ENCODE measurements at regions not wholly inside any gene's neighbourhood (a gene's known extent, or its start where the extent isn't known, plus 50 kb on each side); places are given as distances from the start of the nearest gene placed in this dataset.

DNA sequence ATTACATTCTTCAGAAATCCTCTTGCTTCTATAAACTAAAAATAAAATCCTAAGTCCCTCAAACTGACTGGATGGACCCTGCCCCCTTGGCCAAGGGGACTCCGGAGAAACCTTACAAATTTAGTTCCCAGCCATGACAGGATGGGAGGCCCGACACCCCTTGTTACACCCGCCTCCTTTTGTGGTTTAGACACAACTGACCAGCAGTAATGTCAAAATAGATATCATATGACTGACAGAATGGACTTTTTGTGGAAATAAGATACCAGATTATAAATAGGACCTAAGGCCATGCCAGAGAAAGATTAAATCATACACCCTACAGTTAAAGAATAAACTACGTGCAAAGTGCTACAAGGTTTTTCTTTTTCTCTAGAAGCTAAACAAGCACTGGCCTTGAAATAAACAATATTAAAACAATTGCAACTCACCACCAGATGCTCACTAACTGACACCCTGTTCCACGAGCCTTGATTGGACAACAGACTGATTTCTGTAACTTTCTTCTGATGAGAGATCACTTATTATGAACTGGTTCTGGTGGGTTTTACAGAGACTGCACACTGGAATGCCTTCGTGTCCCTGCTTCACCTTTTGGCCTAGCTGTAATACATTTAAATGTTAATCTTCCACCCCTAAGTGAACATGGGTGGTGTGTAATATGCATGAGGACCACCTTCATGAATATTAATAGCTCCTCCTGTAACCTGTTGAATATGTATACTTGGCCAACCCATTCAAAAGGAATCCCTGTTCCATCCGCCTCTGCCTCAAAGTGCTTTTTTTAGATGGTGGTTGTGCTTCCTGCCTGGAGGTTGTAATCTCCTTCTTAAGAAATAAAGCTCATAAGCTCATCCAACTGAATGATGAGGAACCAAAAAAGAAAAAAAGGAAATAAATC is 99.6 kb downstream of the ODF2L start:
- Mint-ChIP-seq H3K9me3 (peaks cover 15% of the 10 kb centered on the region), H3K4me3 (no peak overlapping the region), H3K27me3 (ENCODE audit: low read depth, poor library complexity) (peaks cover 8% of the 10 kb centered on the region), H3K4me1 (no peaks in the 10 kb centered on the region), H3K36me3 (ENCODE audit: low read depth) (no peaks in the 10 kb centered on the region), H3K27ac (no peak overlapping the region)
- TF ChIP-seq, protein P1, sequence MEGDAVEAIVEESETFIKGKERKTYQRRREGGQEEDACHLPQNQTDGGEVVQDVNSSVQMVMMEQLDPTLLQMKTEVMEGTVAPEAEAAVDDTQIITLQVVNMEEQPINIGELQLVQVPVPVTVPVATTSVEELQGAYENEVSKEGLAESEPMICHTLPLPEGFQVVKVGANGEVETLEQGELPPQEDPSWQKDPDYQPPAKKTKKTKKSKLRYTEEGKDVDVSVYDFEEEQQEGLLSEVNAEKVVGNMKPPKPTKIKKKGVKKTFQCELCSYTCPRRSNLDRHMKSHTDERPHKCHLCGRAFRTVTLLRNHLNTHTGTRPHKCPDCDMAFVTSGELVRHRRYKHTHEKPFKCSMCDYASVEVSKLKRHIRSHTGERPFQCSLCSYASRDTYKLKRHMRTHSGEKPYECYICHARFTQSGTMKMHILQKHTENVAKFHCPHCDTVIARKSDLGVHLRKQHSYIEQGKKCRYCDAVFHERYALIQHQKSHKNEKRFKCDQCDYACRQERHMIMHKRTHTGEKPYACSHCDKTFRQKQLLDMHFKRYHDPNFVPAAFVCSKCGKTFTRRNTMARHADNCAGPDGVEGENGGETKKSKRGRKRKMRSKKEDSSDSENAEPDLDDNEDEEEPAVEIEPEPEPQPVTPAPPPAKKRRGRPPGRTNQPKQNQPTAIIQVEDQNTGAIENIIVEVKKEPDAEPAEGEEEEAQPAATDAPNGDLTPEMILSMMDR (IDR thresholded peaks at IDR 0.05), result no peak
- no peak for DNase-seq

- TF ChIP-seq, protein P1 (IDR thresholded peaks at IDR 0.05), result no peak
- no peaks in the 10 kb centered on the region for H3K4me1 Mint-ChIP-seq
- no peak overlapping the region for H3K27ac Mint-ChIP-seq
- H3K36me3 Mint-ChIP-seq (ENCODE audit: low read depth), result no peaks in the 10 kb centered on the region
- DNase-seq, result no peak
- H3K4me3 Mint-ChIP-seq, result no peak overlapping the region
- H3K9me3 Mint-ChIP-seq, result peaks cover 11% of the 10 kb centered on the region
- no peaks in the 10 kb centered on the region for H3K27me3 Mint-ChIP-seq (ENCODE audit: low read depth, poor library complexity)
Measured at GRCh38 chr1:86289746-86290145, 106.4 kb downstream of the ODF2L start.

- no peak overlapping the region for H3K4me3 Mint-ChIP-seq
- DNase-seq, result no peak
- H3K4me1 Mint-ChIP-seq, result no peaks in the 10 kb centered on the region
- TF ChIP-seq, protein P1 (IDR thresholded peaks at IDR 0.05), result no peak
- no peaks in the 10 kb centered on the region for H3K27me3 Mint-ChIP-seq (ENCODE audit: low read depth, poor library complexity)
- H3K27ac Mint-ChIP-seq, result no peak overlapping the region
- no peaks in the 10 kb centered on the region for H3K36me3 Mint-ChIP-seq (ENCODE audit: low read depth)
- peaks cover 11% of the 10 kb centered on the region for H3K9me3 Mint-ChIP-seq
Measured at GRCh38 chr1:86289161-86289560, 107.0 kb downstream of the ODF2L start.

DNA sequence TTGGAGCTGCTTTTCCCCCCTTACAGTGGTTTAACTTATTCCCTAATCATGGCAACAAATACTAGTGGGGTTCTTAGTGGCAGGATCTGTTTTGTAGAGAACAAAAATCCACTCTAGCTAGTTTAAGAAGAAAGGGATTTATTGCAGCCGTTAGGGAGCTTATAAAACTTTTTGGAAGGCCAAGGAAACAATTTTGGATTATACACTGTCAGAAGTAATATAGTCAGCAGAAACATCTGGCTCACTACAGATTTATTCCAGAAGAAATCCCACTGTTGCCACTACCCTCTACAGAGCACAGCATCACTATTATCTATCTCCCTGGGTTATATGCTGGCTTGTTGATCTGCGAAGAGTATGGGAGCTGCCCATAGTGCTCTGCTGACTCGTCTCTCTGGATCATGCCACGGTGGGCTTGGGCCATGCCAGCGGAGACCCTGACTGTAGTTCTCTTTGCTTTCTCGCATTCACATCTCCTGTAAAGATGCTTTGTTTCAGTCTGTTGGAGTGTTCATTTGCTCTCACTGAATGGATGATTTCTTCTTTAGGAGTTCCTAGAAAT is 107.5 kb downstream of the ODF2L start:
- Mint-ChIP-seq H3K27me3 (ENCODE audit: low read depth, poor library complexity) (no peaks in the 10 kb centered on the region), H3K27ac (no peak overlapping the region), H3K36me3 (ENCODE audit: low read depth) (no peaks in the 10 kb centered on the region), H3K9me3 (peaks cover 11% of the 10 kb centered on the region), H3K4me3 (no peak overlapping the region), H3K4me1 (no peaks in the 10 kb centered on the region)
- no peak for DNase-seq
- TF ChIP-seq, protein P1 (IDR thresholded peaks at IDR 0.05), result no peak

- Mint-ChIP-seq H3K9me3 (no peaks in the 10 kb centered on the region), H3K4me1 (no peaks in the 10 kb centered on the region), H3K27me3 (ENCODE audit: low read depth, poor library complexity) (no peaks in the 10 kb centered on the region), H3K27ac (no peak overlapping the region), H3K36me3 (ENCODE audit: low read depth) (no peaks in the 10 kb centered on the region), H3K4me3 (no peak overlapping the region)
- TF ChIP-seq, protein P1 (IDR thresholded peaks at IDR 0.05), result no peak
- no peak for DNase-seq
Measured at GRCh38 chr1:86285796-86286195, 110.3 kb downstream of the ODF2L start.
